HK-2 (cell line): ENCODE measurements at regions not wholly inside any gene's neighbourhood (a gene's known extent, or its start where the extent isn't known, plus 50 kb on each side); places are given as distances from the start of the nearest gene placed in this dataset.

ENCODE experiments used
- DNase-seq: peaks from one replicate; pipeline ENCODE4 v3.0.0-alpha.2; 2018; ENCODE audit not compliant: unreplicated experiment

GRCh38 chr13:33710924-33711323 is 107.0 kb upstream of the RFC3 start:
- no peak for DNase-seq

- DNase-seq = no peak
These were observed 106.5 kb upstream of the RFC3 start for GRCh38 chr13:33711436-33711835.

- DNase-seq = no peak
These were observed 100.2 kb upstream of the RFC3 start for GRCh38 chr13:33717775-33718174.

- no peak for DNase-seq
These were observed 96.2 kb upstream of the RFC3 start for GRCh38 chr13:33721724-33722123.

GRCh38 chr13:33722216-33722915 is 95.6 kb upstream of the RFC3 start:
- no peak for DNase-seq

GRCh38 chr13:33723365-33723764 is 94.6 kb upstream of the RFC3 start:
- no peak for DNase-seq

GRCh38 chr13:33723772-33724435 is 94.0 kb upstream of the RFC3 start:
- DNase-seq = peak; percentile 43

GRCh38 chr13:33725340-33725739 is 92.6 kb upstream of the RFC3 start:
- no peak for DNase-seq

- no peak for DNase-seq
These were observed 90.5 kb upstream of the RFC3 start for GRCh38 chr13:33727297-33728083.

GRCh38 chr13:33728271-33729037 is 89.5 kb upstream of the RFC3 start:
- no peak for DNase-seq

GRCh38 chr13:33730147-33730546 is 87.8 kb upstream of the RFC3 start:
- DNase-seq = no peak

GRCh38 chr13:33730619-33731018 is 87.3 kb upstream of the RFC3 start:
- no peak for DNase-seq

- DNase-seq = no peak
These were observed 82.7 kb upstream of the RFC3 start for GRCh38 chr13:33735276-33735675.

- DNase-seq = no peak
These were observed 78.7 kb upstream of the RFC3 start for GRCh38 chr13:33739254-33739653.

GRCh38 chr13:33740134-33740538 is 77.8 kb upstream of the RFC3 start:
- DNase-seq = no peak

- no peak for DNase-seq
These were observed 75.6 kb upstream of the RFC3 start for GRCh38 chr13:33742321-33742720.

GRCh38 chr13:33743438-33744368 is 74.2 kb upstream of the RFC3 start:
- no peak for DNase-seq

GRCh38 chr13:33744589-33745369 is 73.2 kb upstream of the RFC3 start:
- DNase-seq = no peak

GRCh38 chr13:33745370-33746324 is 72.3 kb upstream of the RFC3 start:
- DNase-seq = no peak
